HepG2 (cell line): ENCODE measurements at regions not wholly inside any gene's neighbourhood (a gene's known extent, or its start where the extent isn't known, plus 50 kb on each side); places are given as distances from the start of the nearest gene placed in this dataset.

Experiments
- ATAC-seq: fragments of 200-7000 bp; cut with Tn5 transposase; 3 replicates; pipeline ENCODE4 v1.9.1; 2020; ENCODE audit warnings: mild to moderate bottlenecking, moderate library complexity
- BruUV-seq: library from RNA; stranded (reverse); fragments of 400-500 nt; replicated peaks from 2 replicates; lab custom pipeline; 2021; lab: Mats Ljungman, UMichigan
- CTCF ChIA-PET: fragments of 300-600 bp; formaldehyde crosslinking; extraction: SDS; loops from one replicate; lab custom pipeline; 2021; ENCODE audit warnings: low total read pairs, inconsistent platforms, low intra/inter-chr PET ratio; lab: Yijun Ruan, JAX
- POLR2A ChIA-PET: fragments of 350-600 bp; sonication (Branson Sonifier 250); formaldehyde crosslinking; loops from one replicate; lab custom pipeline; 2020; ENCODE audit warnings: antibody characterized with exemption, inconsistent platforms; lab: Yijun Ruan, JAX
- DNase-seq: peaks from one replicate; pipeline ENCODE4 v3.0.0-alpha.2; 2015; ENCODE audit warnings: low spot score
- FAIRE-seq: peaks from 3 replicates; lab custom pipeline; 2011; peaks lifted over from hg19 to GRCh38; lab: Jason Lieb, UNC
- H2AFZ ChIP-seq: one replicate; pipeline ENCODE4 v1.6.1; 2011; ENCODE audit warnings: low read length, inconsistent platforms
- H3K27ac ChIP-seq: fragments of 300-600 bp; 3 replicates; pipeline ENCODE4 v1.8.0; 2011; ENCODE audit warnings: mixed run types, mild to moderate bottlenecking, mixed read lengths, low read length, inconsistent platforms; ENCODE audit not compliant: insufficient read depth; ENCODE audit errors: extremely low read length
- H3K27me3 ChIP-seq, 2 experiments: fragments of 200-600 bp in 1 of 2; 2 replicates in 1 of 2; 3 replicates in 1 of 2; pipeline versions ENCODE4 v1.6.0 to v1.8.0; 2011; ENCODE audit warnings: low read length in 2 of 2, mild to moderate bottlenecking in 2 of 2, moderate library complexity in 2 of 2, inconsistent platforms in 1 of 2; ENCODE audit not compliant: insufficient read depth in 2 of 2, control insufficient read depth in 1 of 2
- H3K36me3 ChIP-seq, 2 experiments: fragments of 200-600 bp in 1 of 2; replicated peaks in 1 of 2; 2 replicates in 1 of 2; 3 replicates in 1 of 2; pipeline versions ENCODE4 v1.5.1 to v1.8.0; 2011; ENCODE audit warnings: low read length in 2 of 2, inconsistent platforms in 1 of 2; ENCODE audit not compliant: insufficient read depth in 2 of 2, control insufficient read depth in 1 of 2
- H3K4me1 ChIP-seq: 2 replicates; pipeline ENCODE4 v1.5.1; 2012; ENCODE audit warnings: low read length, inconsistent platforms; ENCODE audit not compliant: insufficient read depth
- H3K4me2 ChIP-seq: 2 replicates; pipeline ENCODE4 v1.6.0; 2011; ENCODE audit warnings: low read depth, low read length, inconsistent platforms
- H3K4me3 ChIP-seq, 3 experiments: fragments of 200-600 bp in 1 of 3; sonication (generic), shearing (Covaris generic) in 1 of 3; replicated peaks in 1 of 3; 2 replicates each; pipeline ENCODE4 v1.5.1; 2011 to 2016; ENCODE audit warnings: low read length in 3 of 3, inconsistent platforms in 2 of 3, low read depth in 2 of 3, mild to moderate bottlenecking in 2 of 3, control low read depth in 1 of 3, mixed read lengths in 1 of 3; ENCODE audit not compliant: insufficient read depth in 1 of 3
- H3K79me2 ChIP-seq: one replicate; pipeline ENCODE4 v1.6.1; 2011; ENCODE audit warnings: low read length, inconsistent platforms; ENCODE audit not compliant: insufficient read depth
- H3K9ac ChIP-seq: 2 replicates; pipeline ENCODE4 v1.6.0; 2011; ENCODE audit warnings: mild to moderate bottlenecking, low read depth, low read length, inconsistent platforms; ENCODE audit not compliant: insufficient read depth
- H3K9me3 ChIP-seq: 2 replicates; pipeline ENCODE4 v1.5.1; 2012; ENCODE audit warnings: mild to moderate bottlenecking, low read length
- H4K20me1 ChIP-seq: 2 replicates; pipeline ENCODE4 v1.6.0; 2011; ENCODE audit warnings: inconsistent platforms, mild to moderate bottlenecking, low read length, moderate library complexity; ENCODE audit not compliant: insufficient read depth
- BRF2 ChIP-seq: sonication (generic); formaldehyde crosslinking; IDR thresholded peaks from 2 replicates; pipeline ENCODE4 v1.8.1; 2022; ENCODE audit warnings: mild to moderate bottlenecking, missing genetic modification reagents
- HNRNPK ChIP-seq: fragments of 200-400 bp; formaldehyde crosslinking; IDR thresholded peaks from 2 replicates; pipeline ENCODE4 v1.6.1; 2018; ENCODE audit warnings: low read length, low read depth, moderate library complexity, mild to moderate bottlenecking; ENCODE audit not compliant: poor library complexity, severe bottlenecking
- NONO ChIP-seq, 2 experiments: fragments of 450-650 bp in 1 of 2; sonication (generic) in 1 of 2; formaldehyde crosslinking in 1 of 2; IDR thresholded peaks in 1 of 2; conservative IDR thresholded peaks in 1 of 2; 2 replicates each; pipeline versions ENCODE4 v1.6.1 to v1.8.0; 2017 to 2022; ENCODE audit warnings: mild to moderate bottlenecking in 1 of 2, missing genetic modification reagents in 1 of 2, moderate library complexity in 1 of 2
- PAX8 ChIP-seq: sonication (generic); formaldehyde crosslinking; IDR thresholded peaks from 2 replicates; pipeline ENCODE4 v1.8.0; 2022; ENCODE audit warnings: mild to moderate bottlenecking, missing genetic modification reagents, borderline replicate concordance
- RFXAP ChIP-seq: sonication (generic); formaldehyde crosslinking; IDR thresholded peaks from 2 replicates; pipeline ENCODE4 v1.4.0; 2020; ENCODE audit warnings: missing genetic modification reagents, borderline replicate concordance
- SALL1 ChIP-seq: sonication (generic); formaldehyde crosslinking; IDR thresholded peaks from 2 replicates; pipeline ENCODE4 v1.8.0; 2022; ENCODE audit warnings: mild to moderate bottlenecking, missing genetic modification reagents
- SIN3B ChIP-seq: fragments of 150-350 bp; IDR thresholded peaks from 2 replicates; pipeline ENCODE4 v1.6.1; 2014; ENCODE audit warnings: low read length
- ZBTB21 ChIP-seq: sonication (generic); formaldehyde crosslinking; IDR thresholded peaks from 2 replicates; pipeline ENCODE4 v1.4.0; 2020; ENCODE audit warnings: missing genetic modification reagents
- ZBTB43 ChIP-seq: sonication (generic); formaldehyde crosslinking; conservative IDR thresholded peaks from 2 replicates; pipeline ENCODE4 v1.4.0; 2020; ENCODE audit warnings: missing genetic modification reagents
- ZEB1 ChIP-seq: IDR thresholded peaks from 2 replicates; pipeline ENCODE4 v1.6.1; 2012; ENCODE audit warnings: mild to moderate bottlenecking, low read depth, inconsistent platforms; ENCODE audit not compliant: insufficient replicate concordance
- ZFP90 ChIP-seq: sonication (generic); formaldehyde crosslinking; IDR thresholded peaks from 2 replicates; pipeline ENCODE4 v1.8.0; 2022; ENCODE audit warnings: missing genetic modification reagents, mild to moderate bottlenecking, inconsistent platforms, borderline replicate concordance
- ZFY ChIP-seq: sonication (generic); formaldehyde crosslinking; IDR thresholded peaks from 2 replicates; pipeline ENCODE4 v1.4.0; 2020; ENCODE audit warnings: missing genetic modification reagents
- ZNF768 ChIP-seq: sonication (generic); formaldehyde crosslinking; IDR thresholded peaks from 2 replicates; pipeline ENCODE4 v1.4.0; 2020; ENCODE audit warnings: missing genetic modification reagents
- ZNF839 ChIP-seq: sonication (generic); formaldehyde crosslinking; IDR thresholded peaks from 2 replicates; pipeline ENCODE4 v1.4.0; 2020; ENCODE audit warnings: missing genetic modification reagents, mild to moderate bottlenecking, borderline replicate concordance
- WGBS: methylation state at CpG from one replicate; pipeline ENCODE4 v1.1.6; 2017; ENCODE audit warnings: low lambda C conversion rate; 5-methylcytosine and 5-hydroxymethylcytosine counted together
- in situ Hi-C: cut with HindIII; loops from 2 replicates; pipeline ENCODE4 v1.10.0; 2017; ENCODE audit warnings: low pct_unique_long_range_greater_than_20kb; ENCODE audit not compliant: extremely low pct_ligation_motif_present
- intact Hi-C: fragments of 100-400 bp; cut with micrococcal nuclease; formaldehyde crosslinking; loops from one replicate; pipeline ENCODE4 v1.10.0; 2022; ENCODE audit not compliant: unreplicated experiment
- TF ChIP-seq, protein P1 (sequence below): sonication (generic); formaldehyde crosslinking; IDR thresholded peaks from 2 replicates; pipeline ENCODE4 v1.4.0; 2020; ENCODE audit warnings: mild to moderate bottlenecking, missing genetic modification reagents
- TF ChIP-seq, protein P2 (sequence below): sonication (generic); formaldehyde crosslinking; IDR thresholded peaks from 2 replicates; pipeline ENCODE4; 2020; ENCODE audit warnings: missing genetic modification reagents, mild to moderate bottlenecking, borderline replicate concordance

- TF ChIP-seq ZFP90 (CRISPR knock-in tag) = no peak
Observed at GRCh38 chr4:136219592-136220125, 1312.6 kb downstream of the PCDH18 start (continued).

DNA sequence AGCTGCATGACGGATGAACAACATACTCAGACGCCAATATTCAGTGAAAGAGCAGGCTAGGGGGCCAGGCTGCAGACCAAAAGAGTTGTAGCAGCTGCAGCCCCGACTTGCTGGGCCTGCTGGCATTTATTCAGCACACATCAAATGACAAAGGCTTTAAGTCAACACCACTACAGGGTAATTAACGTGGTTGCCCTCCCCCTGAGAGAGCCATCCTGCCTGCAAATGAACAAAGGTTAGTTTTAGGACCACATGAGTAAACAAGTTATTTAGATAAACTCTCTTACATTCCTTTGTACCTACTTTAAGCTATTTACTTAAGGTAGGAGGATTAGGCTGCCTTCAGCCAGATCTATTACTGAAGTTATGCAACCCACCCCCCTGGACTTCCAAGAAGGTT lies 1329.1 kb downstream of the PCDH18 start:
- intact Hi-C loops = no loop called here

More for the DNA sequence above, 1329.1 kb downstream of the PCDH18 start:
- ChIA-PET POLR2A (no interaction called here), CTCF (no interaction called here)
- Histone ChIP-seq H3K27me3 (no peaks in the 10 kb centered on the region), H3K36me3 (no peaks in the 10 kb centered on the region), H3K27ac (no peak overlapping the region), H3K9me3 (peaks cover 20% of the 10 kb centered on the region; the same call in 1 of the 2 replicates), H3K4me1 (no peaks in the 10 kb centered on the region), H3K4me3 (no peak overlapping the region), H3K79me2 (no peaks in the 10 kb centered on the region), H2AFZ (no peak overlapping the region), H3K4me2 (no peak overlapping the region), H4K20me1 (no peaks in the 10 kb centered on the region), H3K9ac (no peak overlapping the region)
- BruUV-seq = no TSS peak
- in situ Hi-C loops = no loop called here
- ATAC-seq (no peak), FAIRE-seq (no peak), DNase-seq (no peak)
- no peak for TF ChIP-seq ZFY (CRISPR knock-in tag)
- TF ChIP-seq PAX8 = no peak
- TF ChIP-seq, protein P1, sequence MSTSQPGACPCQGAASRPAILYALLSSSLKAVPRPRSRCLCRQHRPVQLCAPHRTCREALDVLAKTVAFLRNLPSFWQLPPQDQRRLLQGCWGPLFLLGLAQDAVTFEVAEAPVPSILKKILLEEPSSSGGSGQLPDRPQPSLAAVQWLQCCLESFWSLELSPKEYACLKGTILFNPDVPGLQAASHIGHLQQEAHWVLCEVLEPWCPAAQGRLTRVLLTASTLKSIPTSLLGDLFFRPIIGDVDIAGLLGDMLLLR = no peak
- TF ChIP-seq ZBTB21 (CRISPR knock-in tag) = no peak
- TF ChIP-seq ZEB1 = no peak
- no peak for TF ChIP-seq SALL1 (CRISPR knock-in tag)
- TF ChIP-seq SIN3B = no peak
- no peak for TF ChIP-seq HNRNPK
- TF ChIP-seq BRF2 = no peak
- TF ChIP-seq NONO (IDR thresholded peaks at IDR 0.05) = no peak
- no peak for TF ChIP-seq NONO (CRISPR knock-in tag; conservative IDR thresholded peaks at IDR 0.05)
- no peak for TF ChIP-seq ZBTB43 (CRISPR knock-in tag)
- no peak for TF ChIP-seq RFXAP (CRISPR knock-in tag)
- TF ChIP-seq, protein P2, sequence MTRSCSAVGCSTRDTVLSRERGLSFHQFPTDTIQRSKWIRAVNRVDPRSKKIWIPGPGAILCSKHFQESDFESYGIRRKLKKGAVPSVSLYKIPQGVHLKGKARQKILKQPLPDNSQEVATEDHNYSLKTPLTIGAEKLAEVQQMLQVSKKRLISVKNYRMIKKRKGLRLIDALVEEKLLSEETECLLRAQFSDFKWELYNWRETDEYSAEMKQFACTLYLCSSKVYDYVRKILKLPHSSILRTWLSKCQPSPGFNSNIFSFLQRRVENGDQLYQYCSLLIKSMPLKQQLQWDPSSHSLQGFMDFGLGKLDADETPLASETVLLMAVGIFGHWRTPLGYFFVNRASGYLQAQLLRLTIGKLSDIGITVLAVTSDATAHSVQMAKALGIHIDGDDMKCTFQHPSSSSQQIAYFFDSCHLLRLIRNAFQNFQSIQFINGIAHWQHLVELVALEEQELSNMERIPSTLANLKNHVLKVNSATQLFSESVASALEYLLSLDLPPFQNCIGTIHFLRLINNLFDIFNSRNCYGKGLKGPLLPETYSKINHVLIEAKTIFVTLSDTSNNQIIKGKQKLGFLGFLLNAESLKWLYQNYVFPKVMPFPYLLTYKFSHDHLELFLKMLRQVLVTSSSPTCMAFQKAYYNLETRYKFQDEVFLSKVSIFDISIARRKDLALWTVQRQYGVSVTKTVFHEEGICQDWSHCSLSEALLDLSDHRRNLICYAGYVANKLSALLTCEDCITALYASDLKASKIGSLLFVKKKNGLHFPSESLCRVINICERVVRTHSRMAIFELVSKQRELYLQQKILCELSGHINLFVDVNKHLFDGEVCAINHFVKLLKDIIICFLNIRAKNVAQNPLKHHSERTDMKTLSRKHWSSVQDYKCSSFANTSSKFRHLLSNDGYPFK = no peak
- no peak for TF ChIP-seq ZNF839 (CRISPR knock-in tag)
- no peak for TF ChIP-seq ZNF768 (CRISPR knock-in tag)
- WGBS = 0% methylated on average over 4 of the region's 4 CpGs
